Neural cell (in vitro differentiated cells): ENCODE measurements at regions not wholly inside any gene's neighbourhood (a gene's known extent, or its start where the extent isn't known, plus 50 kb on each side); places are given as distances from the start of the nearest gene placed in this dataset.

Source experiments
- H2AFZ ChIP-seq: fragments of 200-600, 300-800 bp; sonication (generic), shearing (Covaris generic); 2 replicates; pipeline ENCODE4 v1.6.0; 2014; ENCODE audit warnings: low read depth, mild to moderate bottlenecking, antibody characterized with exemption, low read length, moderate library complexity
- H3F3A ChIP-seq: fragments of 200-600 bp; shearing (Covaris generic); 2 replicates; pipeline ENCODE4 v1.6.1; 2016; ENCODE audit warnings: mild to moderate bottlenecking, moderate library complexity, mixed read lengths, antibody characterized with exemption, low read length; ENCODE audit not compliant: insufficient read depth, poor library complexity, severe bottlenecking
- H3K27ac ChIP-seq: fragments of 200-600, 300-800 bp; sonication (generic), shearing (Covaris generic); 2 replicates; pipeline ENCODE4 v1.5.1; 2014; ENCODE audit warnings: mild to moderate bottlenecking, low read length, moderate library complexity
- H3K27me3 ChIP-seq: fragments of 300-800, 200-600 bp; sonication (generic), shearing (Covaris generic); 2 replicates; pipeline ENCODE4 v1.6.0; 2014; ENCODE audit warnings: mild to moderate bottlenecking, low read depth, low read length, moderate library complexity; ENCODE audit not compliant: insufficient read depth
- H3K36me3 ChIP-seq: fragments of 300-800, 200-600 bp; sonication (generic), shearing (Covaris generic); 2 replicates; pipeline ENCODE4 v1.5.1; 2014; ENCODE audit warnings: mild to moderate bottlenecking, antibody characterized with exemption, low read length, moderate library complexity; ENCODE audit not compliant: insufficient read depth
- H3K4me2 ChIP-seq: fragments of 300-800, 200-600 bp; sonication (generic), shearing (Covaris generic); 2 replicates; pipeline ENCODE4 v1.6.0; 2014; ENCODE audit warnings: mild to moderate bottlenecking, low read length
- H3K4me3 ChIP-seq: fragments of 300-800, 200-600 bp; sonication (generic), shearing (Covaris generic); 2 replicates; pipeline ENCODE4 v1.5.1; 2014; ENCODE audit warnings: mild to moderate bottlenecking, low read length, moderate library complexity
- H3K79me2 ChIP-seq: fragments of 200-600 bp; shearing (Covaris generic); replicated peaks from 2 replicates; pipeline ENCODE4 v1.6.0; 2014; ENCODE audit warnings: mild to moderate bottlenecking, low read length, moderate library complexity; ENCODE audit not compliant: insufficient read depth
- H3K9ac ChIP-seq: fragments of 300-800, 200-600 bp; sonication (generic), shearing (Covaris generic); 2 replicates; pipeline ENCODE4 v1.6.1; 2016; ENCODE audit warnings: mild to moderate bottlenecking, low read length, mixed read lengths
- H3K9me2 ChIP-seq: fragments of 200-600 bp; shearing (Covaris generic); 2 replicates; pipeline ENCODE4 v1.6.1; 2016; ENCODE audit warnings: mild to moderate bottlenecking, low read length, mixed read lengths; ENCODE audit not compliant: insufficient read depth
- H3K9me3 ChIP-seq: fragments of 200-600, 300-800 bp; sonication (generic), shearing (Covaris generic); 2 replicates; pipeline ENCODE4 v1.6.1; 2016; ENCODE audit warnings: mild to moderate bottlenecking, mixed run types, low read length, moderate library complexity, mixed read lengths
- H4K20me1 ChIP-seq: fragments of 200-600 bp; shearing (Covaris generic); 2 replicates; pipeline ENCODE4 v1.6.1; 2016; ENCODE audit warnings: mild to moderate bottlenecking, mixed run types; ENCODE audit not compliant: insufficient read depth
- EP300 ChIP-seq: fragments of 450-650 bp; conservative IDR thresholded peaks from 2 replicates; pipeline ENCODE4 v1.6.1; 2014; ENCODE audit warnings: antibody characterized with exemption, mild to moderate bottlenecking, moderate library complexity; ENCODE audit not compliant: poor library complexity, severe bottlenecking
- EZH2 ChIP-seq: fragments of 200-600, 300-800 bp; shearing (Covaris generic), sonication (generic); IDR thresholded peaks from 2 replicates; pipeline ENCODE4 v1.6.1; 2014; ENCODE audit warnings: antibody characterized with exemption, low read length, borderline replicate concordance, mild to moderate bottlenecking; ENCODE audit not compliant: insufficient read depth, poor library complexity, severe bottlenecking
- MXI1 ChIP-seq: fragments of 450-650 bp; conservative IDR thresholded peaks from 2 replicates; pipeline ENCODE4 v1.6.1; 2014; ENCODE audit warnings: antibody characterized with exemption, mild to moderate bottlenecking; ENCODE audit not compliant: poor library complexity, severe bottlenecking
- POLR2AphosphoS5 ChIP-seq: IDR thresholded peaks from 2 replicates; pipeline ENCODE4 v1.6.1; 2012
- RAD21 ChIP-seq: fragments of 450-650 bp; conservative IDR thresholded peaks from 2 replicates; pipeline ENCODE4 v1.6.1; 2014; ENCODE audit warnings: antibody characterized with exemption, mild to moderate bottlenecking, moderate library complexity
- REST ChIP-seq: IDR thresholded peaks from 2 replicates; pipeline ENCODE4 v1.6.1; 2012; ENCODE audit warnings: borderline replicate concordance
- SMC3 ChIP-seq: fragments of 450-650 bp; conservative IDR thresholded peaks from 2 replicates; pipeline ENCODE4 v1.6.1; 2014; ENCODE audit warnings: antibody characterized with exemption, mild to moderate bottlenecking, moderate library complexity; ENCODE audit not compliant: poor library complexity
- TAF1 ChIP-seq: IDR thresholded peaks from 2 replicates; pipeline ENCODE4 v1.6.1; 2012; ENCODE audit warnings: low read depth
- TF ChIP-seq, protein P1 (sequence below): fragments of 450-650 bp; IDR thresholded peaks from 2 replicates; pipeline ENCODE4 v1.5.1; 2014; ENCODE audit warnings: antibody characterized with exemption, mild to moderate bottlenecking, moderate library complexity; ENCODE audit not compliant: poor library complexity, severe bottlenecking

- no peak for TF ChIP-seq REST
- TF ChIP-seq POLR2AphosphoS5: no peak
- TF ChIP-seq MXI1: no peak
Measured at GRCh38 chr10:3407208-3407607, 234.6 kb upstream of the PITRM1 start (continued).

GRCh38 chr10:3406556-3406955 lies 234.0 kb upstream of the PITRM1 start:
- H3K27ac ChIP-seq: no peak overlapping the region
- H4K20me1 ChIP-seq: no peaks in the 10 kb centered on the region
- H3K27me3 ChIP-seq: no peaks in the 10 kb centered on the region
- H3K9me2 ChIP-seq: no peaks in the 10 kb centered on the region
- H3K9ac ChIP-seq: no peak overlapping the region
- H3K4me2 ChIP-seq: no peak overlapping the region
- no peaks in the 10 kb centered on the region for H3K36me3 ChIP-seq
- H3K79me2 ChIP-seq: no peaks in the 10 kb centered on the region
- peaks cover 4% of the 10 kb centered on the region for H3K9me3 ChIP-seq
- TF ChIP-seq SMC3 (no peak), MXI1 (no peak), RAD21 (no peak), TAF1 (no peak), EZH2 (no peak), REST (no peak), POLR2AphosphoS5 (no peak), EP300 (no peak)
- TF ChIP-seq, protein P1, sequence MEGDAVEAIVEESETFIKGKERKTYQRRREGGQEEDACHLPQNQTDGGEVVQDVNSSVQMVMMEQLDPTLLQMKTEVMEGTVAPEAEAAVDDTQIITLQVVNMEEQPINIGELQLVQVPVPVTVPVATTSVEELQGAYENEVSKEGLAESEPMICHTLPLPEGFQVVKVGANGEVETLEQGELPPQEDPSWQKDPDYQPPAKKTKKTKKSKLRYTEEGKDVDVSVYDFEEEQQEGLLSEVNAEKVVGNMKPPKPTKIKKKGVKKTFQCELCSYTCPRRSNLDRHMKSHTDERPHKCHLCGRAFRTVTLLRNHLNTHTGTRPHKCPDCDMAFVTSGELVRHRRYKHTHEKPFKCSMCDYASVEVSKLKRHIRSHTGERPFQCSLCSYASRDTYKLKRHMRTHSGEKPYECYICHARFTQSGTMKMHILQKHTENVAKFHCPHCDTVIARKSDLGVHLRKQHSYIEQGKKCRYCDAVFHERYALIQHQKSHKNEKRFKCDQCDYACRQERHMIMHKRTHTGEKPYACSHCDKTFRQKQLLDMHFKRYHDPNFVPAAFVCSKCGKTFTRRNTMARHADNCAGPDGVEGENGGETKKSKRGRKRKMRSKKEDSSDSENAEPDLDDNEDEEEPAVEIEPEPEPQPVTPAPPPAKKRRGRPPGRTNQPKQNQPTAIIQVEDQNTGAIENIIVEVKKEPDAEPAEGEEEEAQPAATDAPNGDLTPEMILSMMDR: no peak
- no peak overlapping the region for H3K4me3 ChIP-seq
- H2AFZ ChIP-seq: no peak overlapping the region
- H3F3A ChIP-seq: no peaks in the 10 kb centered on the region
